PFSK-1 (cell line): ENCODE measurements at regions not wholly inside any gene's neighbourhood (a gene's known extent, or its start where the extent isn't known, plus 50 kb on each side); places are given as distances from the start of the nearest gene placed in this dataset.

ENCODE experiments used
- FOXP2 ChIP-seq: optimal IDR thresholded peaks from 2 replicates; pipeline ENCODE3; 2011; ENCODE audit warnings: borderline replicate concordance, control low read depth, inconsistent platforms; ENCODE audit not compliant: insufficient read depth; ENCODE audit errors: extremely low read length, extremely low read depth
- POLR2AphosphoS5 ChIP-seq: IDR thresholded peaks from 2 replicates; pipeline ENCODE4 v1.6.1; 2012; ENCODE audit warnings: low read depth, mild to moderate bottlenecking, control low read depth, low read length, moderate library complexity
- REST ChIP-seq, 2 experiments: IDR thresholded peaks; 2 replicates each; pipeline versions ENCODE4 v1.6.1 to v1.8.0; 2011 to 2012; ENCODE audit warnings: low read depth in 2 of 2, low read length in 2 of 2, control low read depth in 1 of 2, inconsistent platforms in 1 of 2, mild to moderate bottlenecking in 1 of 2, moderate library complexity in 1 of 2; ENCODE audit not compliant: insufficient read depth in 1 of 2
- SIN3A ChIP-seq: IDR thresholded peaks from 2 replicates; pipeline ENCODE4 v1.6.1; 2012; ENCODE audit warnings: mild to moderate bottlenecking, low read length, moderate library complexity, borderline replicate concordance; ENCODE audit not compliant: insufficient read depth
- TAF1 ChIP-seq: IDR thresholded peaks from 2 replicates; pipeline ENCODE4 v1.6.1; 2012; ENCODE audit warnings: low read length, control low read depth, borderline replicate concordance; ENCODE audit not compliant: insufficient read depth

GRCh38 chr5:135629666-135630065, 50.9 kb upstream of the CXCL14 start:
- no peak for TF ChIP-seq TAF1
- TF ChIP-seq FOXP2 = no peak
- no peak for TF ChIP-seq POLR2AphosphoS5
- TF ChIP-seq SIN3A = no peak
- TF ChIP-seq REST (IDR thresholded peaks at IDR 0.05; ENCODE audit: insufficient read depth in 1 of 2, low read depth in 2 of 2, low read length in 2 of 2) = no peak

GRCh38 chr5:135628771-135629563, 50.2 kb upstream of the CXCL14 start:
- TF ChIP-seq FOXP2 (no peak), SIN3A (no peak), TAF1 (no peak), REST (IDR thresholded peaks at IDR 0.05; ENCODE audit: insufficient read depth in 1 of 2, low read depth in 2 of 2, low read length in 2 of 2) (no peak), POLR2AphosphoS5 (no peak)
